H54 (cell line): ENCODE measurements at regions not wholly inside any gene's neighbourhood (a gene's known extent, or its start where the extent isn't known, plus 50 kb on each side); places are given as distances from the start of the nearest gene placed in this dataset.

Experiments
- DNase-seq: peaks from one replicate; pipeline ENCODE4 v3.0.0; 2011; ENCODE audit warnings: low spot score, mixed read lengths; ENCODE audit not compliant: insufficient read length
- FAIRE-seq: peaks from 3 replicates; lab custom pipeline; 2011; peaks lifted over from hg19 to GRCh38; lab: Jason Lieb, UNC
- POLR2A ChIP-seq: IDR thresholded peaks from 2 replicates; pipeline ENCODE4 v1.6.1; 2011; ENCODE audit warnings: low read depth, mild to moderate bottlenecking, low read length

GRCh38 chr11:80873310-80873999 is 1432.6 kb upstream of the TENM4 start:
- no peak for TF ChIP-seq POLR2A
- FAIRE-seq (peak; percentile 36), DNase-seq (peak; percentile 7)

GRCh38 chr11:80872116-80872728 is 1431.4 kb upstream of the TENM4 start:
- FAIRE-seq (peak; percentile 36), DNase-seq (no peak)
- TF ChIP-seq POLR2A = no peak

GRCh38 chr11:80868831-80869230 is 1428.0 kb upstream of the TENM4 start:
- FAIRE-seq = no peak

GRCh38 chr11:80862011-80862410 is 1421.2 kb upstream of the TENM4 start:
- FAIRE-seq = no peak
- no peak for DNase-seq
- TF ChIP-seq POLR2A = no peak

More at GRCh38 chr11:80868831-80869230, 1428.0 kb upstream of the TENM4 start:
- no peak for DNase-seq
- no peak for TF ChIP-seq POLR2A

- no peak for DNase-seq
- no peak for TF ChIP-seq POLR2A
- no peak for FAIRE-seq
These were observed 1420.4 kb upstream of the TENM4 start for GRCh38 chr11:80861193-80861592.

- no peak for DNase-seq
- FAIRE-seq = no peak
These were observed 1419.8 kb upstream of the TENM4 start for GRCh38 chr11:80860632-80861031.

GRCh38 chr11:80856066-80856465 is 1415.2 kb upstream of the TENM4 start:
- no peak for FAIRE-seq

More at GRCh38 chr11:80860632-80861031, 1419.8 kb upstream of the TENM4 start:
- no peak for TF ChIP-seq POLR2A

GRCh38 chr11:80855426-80855825 is 1414.6 kb upstream of the TENM4 start:
- FAIRE-seq = no peak
- no peak for TF ChIP-seq POLR2A
- no peak for DNase-seq

More at GRCh38 chr11:80856066-80856465, 1415.2 kb upstream of the TENM4 start:
- TF ChIP-seq POLR2A = no peak
- DNase-seq = no peak

GRCh38 chr11:80849253-80849652 is 1408.4 kb upstream of the TENM4 start:
- no peak for DNase-seq
- TF ChIP-seq POLR2A = no peak
- no peak for FAIRE-seq

GRCh38 chr11:80846979-80847378 is 1406.1 kb upstream of the TENM4 start:
- FAIRE-seq = no peak
- TF ChIP-seq POLR2A = no peak
- DNase-seq = no peak

- TF ChIP-seq POLR2A = no peak
- DNase-seq (no peak), FAIRE-seq (no peak)
These were observed 1405.6 kb upstream of the TENM4 start for GRCh38 chr11:80846442-80846841.

GRCh38 chr11:80844110-80844819 is 1403.4 kb upstream of the TENM4 start:
- DNase-seq = no peak
- FAIRE-seq = no peak
- TF ChIP-seq POLR2A = no peak

- FAIRE-seq (no peak), DNase-seq (no peak)
- TF ChIP-seq POLR2A = no peak
These were observed 1402.6 kb upstream of the TENM4 start for GRCh38 chr11:80843266-80843974.

- no peak for DNase-seq
- no peak for FAIRE-seq
- TF ChIP-seq POLR2A = no peak
These were observed 1401.4 kb upstream of the TENM4 start for GRCh38 chr11:80842246-80842645.
